ENCODE measurements at regions not wholly inside any gene's neighbourhood (a gene's known extent, or its start where the extent isn't known, plus 50 kb on each side); places are given as distances from the start of the nearest gene placed in this dataset.
"Not testable (repeated sequence)": the region's sequence is repeated elsewhere in the genome, so short reads cannot be mapped to it uniquely, and the experiment has no call there.

GRCh38 chr11:94235772-94236171 lies 68.6 kb upstream of the IZUMO1R start:
- POLR2A ChIA-PET (ENCODE audit: low non-redundant PET); H3K27ac ChIP-seq; DNase-seq (ENCODE audit: low spot score); CTCF ChIA-PET: not testable (repeated sequence)

DNA sequence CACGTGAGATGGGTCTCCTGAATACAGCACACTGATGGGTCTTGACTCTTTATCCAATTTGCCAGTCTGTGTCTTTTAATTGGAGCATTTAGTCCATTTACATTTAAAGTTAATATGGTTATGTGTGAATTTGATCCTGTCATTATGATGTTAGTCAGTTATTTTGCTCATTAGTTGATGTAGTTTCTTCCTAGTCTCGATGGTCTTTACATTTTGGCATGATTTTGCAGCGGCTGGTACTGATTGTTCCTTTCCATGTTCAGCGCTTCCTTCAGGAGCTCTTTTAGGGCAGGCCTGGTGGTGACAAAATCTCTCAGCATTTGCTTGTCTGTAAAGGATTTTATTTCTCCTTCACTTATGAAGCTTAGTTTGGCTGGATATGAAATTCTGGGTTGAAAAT lies 68.0 kb upstream of the IZUMO1R start:
- H3K27ac ChIP-seq; DNase-seq (ENCODE audit: low spot score); POLR2A ChIA-PET (ENCODE audit: low non-redundant PET): not testable (repeated sequence)
- CTCF ChIA-PET = interaction anchor here (0.6 kb wide), 1 partner anchor 94 kb away, joined by 3 read pairs; no protein-coding TSS in a partner anchor

- CTCF ChIA-PET; H3K27ac ChIP-seq; POLR2A ChIA-PET (ENCODE audit: low non-redundant PET); DNase-seq (ENCODE audit: low spot score): not testable (repeated sequence)
Observed at GRCh38 chr11:94237447-94238153, 66.8 kb upstream of the IZUMO1R start.

DNA sequence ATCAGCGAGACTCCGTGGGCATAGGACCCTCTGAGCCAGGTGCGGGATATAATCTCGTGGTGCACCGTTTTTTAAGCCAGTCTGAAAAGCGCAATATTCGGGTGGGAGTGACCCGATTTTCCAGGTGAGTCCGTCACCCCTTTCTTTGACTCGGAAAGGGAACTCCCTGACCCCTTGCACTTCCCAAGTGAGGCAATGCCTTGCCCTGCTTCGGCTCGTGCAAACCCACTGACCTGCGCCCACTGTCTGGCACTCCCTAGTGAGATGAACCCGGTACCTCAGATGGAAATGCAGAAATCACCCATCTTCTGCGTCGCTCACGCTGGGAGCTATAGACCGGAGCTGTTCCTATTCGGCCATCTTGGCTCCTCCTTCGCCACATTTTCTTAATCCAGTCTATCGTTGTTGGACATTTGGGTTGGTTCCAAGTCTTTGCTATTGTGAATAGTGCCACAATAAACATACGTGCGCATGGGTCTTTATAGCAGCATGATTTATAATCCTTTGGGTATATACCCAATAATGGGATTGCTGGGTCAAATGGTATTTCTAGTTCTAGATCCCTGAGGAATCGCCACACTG lies 66.1 kb upstream of the IZUMO1R start:
- CTCF ChIA-PET = not testable (repeated sequence)

GRCh38 chr11:94238774-94239173 lies 65.6 kb upstream of the IZUMO1R start:
- CTCF ChIA-PET; DNase-seq (ENCODE audit: low spot score); POLR2A ChIA-PET (ENCODE audit: low non-redundant PET); H3K27ac ChIP-seq: not testable (repeated sequence)

More for the DNA sequence above, 66.1 kb upstream of the IZUMO1R start:
- DNase-seq (ENCODE audit: low spot score); POLR2A ChIA-PET (ENCODE audit: low non-redundant PET); H3K27ac ChIP-seq: not testable (repeated sequence)

GRCh38 chr11:94241896-94242295 lies 62.5 kb upstream of the IZUMO1R start:
- no peak for DNase-seq (ENCODE audit: low spot score)
- no peak for TF ChIP-seq CTCF (conservative IDR thresholded peaks at IDR 0.05; ENCODE audit: low read depth)
- ChIA-PET CTCF (no interaction called here), POLR2A (ENCODE audit: low non-redundant PET) (no interaction called here)
- H3K27ac ChIP-seq = no peak overlapping the region

- POLR2A ChIA-PET (ENCODE audit: low non-redundant PET) = no interaction called here
- TF ChIP-seq CTCF (conservative IDR thresholded peaks at IDR 0.05; ENCODE audit: low read depth) = no peak
- no peak for DNase-seq (ENCODE audit: low spot score)
- no peak overlapping the region for H3K27ac ChIP-seq
- CTCF ChIA-PET = no interaction called here
Observed at GRCh38 chr11:94243571-94244515, 60.5 kb upstream of the IZUMO1R start.

GRCh38 chr11:94245121-94245520 lies 59.3 kb upstream of the IZUMO1R start:
- CTCF ChIA-PET = interaction anchor here (0.5 kb wide), 1 partner anchor 257 kb away, joined by 3 read pairs; no protein-coding TSS in a partner anchor

GRCh38 chr11:94248301-94248700 lies 56.1 kb upstream of the IZUMO1R start:
- POLR2A ChIA-PET (ENCODE audit: low non-redundant PET) = interaction anchor here (0.6 kb wide), 1 partner anchor 74 kb away, joined by 3 read pairs; no protein-coding TSS in a partner anchor
- DNase-seq (ENCODE audit: low spot score); CTCF ChIA-PET; H3K27ac ChIP-seq: not testable (repeated sequence)

More at GRCh38 chr11:94245121-94245520, 59.3 kb upstream of the IZUMO1R start:
- no peak for TF ChIP-seq CTCF (conservative IDR thresholded peaks at IDR 0.05; ENCODE audit: low read depth)
- DNase-seq (ENCODE audit: low spot score) = no peak
- POLR2A ChIA-PET (ENCODE audit: low non-redundant PET) = no interaction called here
- H3K27ac ChIP-seq = no peak overlapping the region
